ENCODE measurements at regions not wholly inside any gene's neighbourhood (a gene's known extent, or its start where the extent isn't known, plus 50 kb on each side); places are given as distances from the start of the nearest gene placed in this dataset.

- TF ChIP-seq POU5F1 (IDR thresholded peaks at IDR 0.05; ENCODE audit: low read depth, low read length) = no peak
- no peak for TF ChIP-seq TAF7 (optimal IDR thresholded peaks at IDR 0.05; ENCODE audit: borderline replicate concordance, low read depth, low read length)
- TF ChIP-seq RBBP5 (IDR thresholded peaks at IDR 0.05; ENCODE audit: borderline replicate concordance, low read depth, low read length) = no peak
- TF ChIP-seq SIX5 (IDR thresholded peaks at IDR 0.05; ENCODE audit: low read depth, low read length) = no peak
- TF ChIP-seq HDAC6 (IDR thresholded peaks at IDR 0.05; ENCODE audit: low read depth, low read length) = no peak
- TF ChIP-seq BACH1 (IDR thresholded peaks at IDR 0.05; ENCODE audit: low read length) = no peak
- TF ChIP-seq SUZ12 (IDR thresholded peaks at IDR 0.05; ENCODE audit: low read length) = no peak
- TF ChIP-seq ZNF274 (IDR thresholded peaks at IDR 0.05; ENCODE audit: borderline replicate concordance, extremely low read depth, low read length) = no peak
- no peak for TF ChIP-seq ATF2 (IDR thresholded peaks at IDR 0.05; ENCODE audit: low read length)
- TF ChIP-seq RXRA (IDR thresholded peaks at IDR 0.05; ENCODE audit: insufficient read depth, low read depth, low read length) = no peak
- no peak for TF ChIP-seq SAP30 (IDR thresholded peaks at IDR 0.05; ENCODE audit: insufficient read depth, insufficient replicate concordance, low read length)
- TF ChIP-seq CBX8 (IDR thresholded peaks at IDR 0.05; ENCODE audit: borderline replicate concordance, low read depth, low read length) = no peak
- no peak for TF ChIP-seq POLR2AphosphoS5 (IDR thresholded peaks at IDR 0.05; ENCODE audit: low read depth, low read length)
- no peak for TF ChIP-seq YY1 (IDR thresholded peaks at IDR 0.05; ENCODE audit: low read depth, low read length)
- no peak for TF ChIP-seq RFX5 (IDR thresholded peaks at IDR 0.05; ENCODE audit: borderline replicate concordance, low read depth, low read length)
- TF ChIP-seq JUN (IDR thresholded peaks at IDR 0.05; ENCODE audit: low read depth, low read length) = no peak
- TF ChIP-seq SP1 (IDR thresholded peaks at IDR 0.05; ENCODE audit: low read depth, low read length) = no peak
Observed at GRCh38 chr5:82540301-82540700, 262.1 kb upstream of the RPS23 start (continued).

All from H1 (cell line).